B cell (primary cell): ENCODE measurements at regions not wholly inside any gene's neighbourhood (a gene's known extent, or its start where the extent isn't known, plus 50 kb on each side); places are given as distances from the start of the nearest gene placed in this dataset.

Experiments
- ATAC-seq: fragments of 200-7000 bp; cut with Tn5 transposase; one replicate; pipeline ENCODE4 v1.10.0; 2021; ENCODE audit warnings: low read depth, mild to moderate bottlenecking, moderate number of reproducible peaks, moderate library complexity
- CTCF ChIA-PET: fragments of 350-600 bp; sonication (Branson Sonifier 250); formaldehyde crosslinking; loops from one replicate; lab custom pipeline; 2021; ENCODE audit warnings: antibody characterized with exemption, inconsistent platforms; lab: Charles Lee
- POLR2A ChIA-PET: fragments of 350-600 bp; sonication (Branson Sonifier 250); formaldehyde crosslinking; loops from one replicate; lab custom pipeline; 2021; ENCODE audit warnings: antibody characterized with exemption; lab: Charles Lee
- DNase-seq: peaks from one replicate; pipeline ENCODE4 v3.0.0; 2013
- H2AFZ ChIP-seq: 2 replicates; pipeline ENCODE4 v1.6.1; 2012; ENCODE audit warnings: mild to moderate bottlenecking, low read depth, low read length; ENCODE audit not compliant: insufficient read depth, poor library complexity, severe bottlenecking
- H3K27ac ChIP-seq, 2 donors: 1 replicate in 1 of 2; 2 replicates in 1 of 2; pipeline ENCODE4 v1.5.1; 2012 to 2013; ENCODE audit warnings: low read length in 2 of 2, mild to moderate bottlenecking in 2 of 2, moderate library complexity in 1 of 2
- H3K27me3 ChIP-seq, 4 experiments: fragments of 200-600 bp in 1 of 4; sonication (generic) in 1 of 4; replicated peaks in 1 of 4; 1 replicate in 2 of 4; 2 replicates in 2 of 4; pipeline versions ENCODE4 v1.6.1 to v1.7.0; 2013 to 2016; ENCODE audit warnings: low read length in 3 of 4, mild to moderate bottlenecking in 2 of 4, mixed read lengths in 1 of 4, moderate library complexity in 1 of 4; ENCODE audit not compliant: insufficient read depth in 4 of 4, control insufficient read depth in 3 of 4; ENCODE audit errors: control extremely low read depth in 1 of 4
- H3K36me3 ChIP-seq, 2 experiments: replicated peaks in 1 of 2; 1 replicate in 1 of 2; 2 replicates in 1 of 2; pipeline versions ENCODE4 v1.6.1 to v1.7.1; 2013; ENCODE audit warnings: low read length in 1 of 2; ENCODE audit not compliant: insufficient read depth in 2 of 2, control insufficient read depth in 1 of 2; ENCODE audit errors: control extremely low read depth in 1 of 2, extremely low read depth in 1 of 2
- H3K4me1 ChIP-seq, 2 donors: fragments of 200-600 bp in 1 of 2; sonication (generic) in 1 of 2; 1 replicate in 1 of 2; 2 replicates in 1 of 2; pipeline versions ENCODE4 v1.5.1 to v1.6.1; 2013 to 2017; ENCODE audit warnings: low read length in 2 of 2; ENCODE audit not compliant: control insufficient read depth in 2 of 2, insufficient read depth in 2 of 2
- H3K4me2 ChIP-seq: replicated peaks from 2 replicates; pipeline ENCODE3; 2012; ENCODE audit warnings: mild to moderate bottlenecking, low read depth, low read length; ENCODE audit not compliant: poor library complexity, severe bottlenecking
- H3K4me3 ChIP-seq, 5 experiments: fragments of 200-600 bp in 1 of 5; sonication (generic) in 1 of 5; 1 replicate in 3 of 5; 2 replicates in 2 of 5; pipeline versions ENCODE4 v1.5.1 to v1.7.0; 2011 to 2016; ENCODE audit warnings: low read length in 4 of 5, mild to moderate bottlenecking in 4 of 5, low read depth in 2 of 5, control low read depth in 1 of 5, moderate library complexity in 1 of 5; ENCODE audit not compliant: insufficient read depth in 1 of 5; ENCODE audit errors: control extremely low read depth in 1 of 5, extremely low read depth in 1 of 5
- H3K79me2 ChIP-seq: fragments of 200-600 bp; sonication (generic); one replicate; pipeline ENCODE4 v1.6.0; 2016; ENCODE audit warnings: low read length; ENCODE audit not compliant: control insufficient read depth, insufficient read depth
- H3K9ac ChIP-seq: fragments of 200-600 bp; sonication (generic); 2 replicates; pipeline ENCODE4 v1.6.1; 2017; ENCODE audit warnings: mild to moderate bottlenecking, low read length, moderate library complexity
- H3K9me3 ChIP-seq, 3 donors: one replicate each; pipeline versions ENCODE4 v1.6.1 to v1.7.1; 2013; ENCODE audit warnings: low read length in 2 of 3; ENCODE audit not compliant: control insufficient read depth in 2 of 3, insufficient read depth in 1 of 3; ENCODE audit errors: control extremely low read depth in 1 of 3
- H4K20me1 ChIP-seq: 2 replicates; pipeline ENCODE4 v1.6.0; 2012; ENCODE audit warnings: mild to moderate bottlenecking, low read length; ENCODE audit not compliant: insufficient read depth, control insufficient read depth, poor library complexity, severe bottlenecking
- H3K27ac Mint-ChIP-seq: one replicate; pipeline ENCODE4 v1.8.0; 2021; ENCODE audit warnings: mixed read lengths
- H3K27me3 Mint-ChIP-seq: one replicate; pipeline ENCODE4 v1.8.0; 2021; ENCODE audit warnings: mixed read lengths
- H3K4me1 Mint-ChIP-seq: one replicate; pipeline ENCODE4 v1.8.0; 2021; ENCODE audit warnings: mixed read lengths
- H3K4me3 Mint-ChIP-seq: one replicate; pipeline ENCODE4 v1.8.0; 2021; ENCODE audit warnings: mixed read lengths
- H3K9me3 Mint-ChIP-seq: one replicate; pipeline ENCODE4 v1.8.0; 2022; ENCODE audit warnings: mixed read lengths; ENCODE audit not compliant: insufficient read depth
- CTCF ChIP-seq: fragments of 200-600 bp; IDR thresholded peaks from one replicate; pipeline ENCODE4 v1.8.0; 2022; ENCODE audit warnings: antibody characterized with exemption, mild to moderate bottlenecking
- EZH2 ChIP-seq: IDR thresholded peaks from 2 replicates; pipeline ENCODE4 v1.6.1; 2012; ENCODE audit warnings: borderline replicate concordance, low read depth, mild to moderate bottlenecking, moderate library complexity, low read length; ENCODE audit not compliant: insufficient read depth, poor library complexity, severe bottlenecking
- WGBS: methylation state at CpG from one replicate; pipeline ENCODE4 v1.1.5; 2013; ENCODE audit warnings: missing lambda C conversion rate; ENCODE audit not compliant: insufficient coverage; 5-methylcytosine and 5-hydroxymethylcytosine counted together
- intact Hi-C: fragments of 100-400 bp; cut with micrococcal nuclease; formaldehyde crosslinking; loops from one replicate; pipeline ENCODE4 v1.10.0; 2022

DNA sequence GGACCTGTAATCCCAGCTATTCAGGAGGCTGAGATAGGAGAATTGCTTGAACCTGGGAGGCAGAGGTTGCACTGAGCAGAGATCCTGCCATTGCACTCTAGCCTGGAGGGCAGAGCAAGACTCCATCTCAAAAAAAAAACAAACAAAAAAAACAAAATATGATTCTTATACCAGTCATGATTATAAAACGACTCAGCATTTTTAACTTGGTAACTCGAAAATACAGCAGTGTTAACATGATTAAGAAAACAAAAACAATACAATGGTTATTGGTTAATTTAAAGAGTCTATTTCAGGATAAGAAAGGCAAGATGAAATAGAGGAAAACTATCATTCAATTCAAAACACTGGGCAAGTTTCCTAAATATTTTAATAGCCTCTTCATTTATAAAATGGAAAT lies 865.3 kb downstream of the PCDH7 start:
- no peak overlapping the region for H3K9ac ChIP-seq
- Mint-ChIP-seq H3K27ac (no peak overlapping the region), H3K27me3 (no peaks in the 10 kb centered on the region), H3K4me1 (no peaks in the 10 kb centered on the region), H3K4me3 (no peak overlapping the region), H3K9me3 (peaks cover 3% of the 10 kb centered on the region)
- H3K4me2 ChIP-seq = no peak overlapping the region
- no peak overlapping the region for H3K4me3 ChIP-seq
- no peak overlapping the region for H3K27ac ChIP-seq
- TF ChIP-seq CTCF (no peak), EZH2 (no peak)
- H4K20me1 ChIP-seq = no peaks in the 10 kb centered on the region
- ChIA-PET POLR2A (no interaction called here), CTCF (no interaction called here)
- no CpG with 5 or more reads among the region's 2 CpGs for WGBS
- H3K4me1 ChIP-seq = no peaks in the 10 kb centered on the region
- no peaks in the 10 kb centered on the region for H3K9me3 ChIP-seq
- ATAC-seq = no peak
- no peaks in the 10 kb centered on the region for H3K79me2 ChIP-seq
- no peaks in the 10 kb centered on the region for H3K36me3 ChIP-seq
- DNase-seq = no peak
- intact Hi-C loops = no loop called here
- no peak overlapping the region for H2AFZ ChIP-seq
- no peaks in the 10 kb centered on the region for H3K27me3 ChIP-seq

GRCh38 chr4:31592293-31592692 lies 872.1 kb downstream of the PCDH7 start:
- Histone ChIP-seq H2AFZ (no peak overlapping the region), H4K20me1 (no peaks in the 10 kb centered on the region), H3K4me2 (no peak overlapping the region), H3K4me1 (no peaks in the 10 kb centered on the region), H3K4me3 (no peak overlapping the region), H3K9ac (no peak overlapping the region), H3K27me3 (no peaks in the 10 kb centered on the region), H3K9me3 (no peaks in the 10 kb centered on the region), H3K79me2 (no peaks in the 10 kb centered on the region), H3K36me3 (no peaks in the 10 kb centered on the region), H3K27ac (no peak overlapping the region)
- H3K9me3 Mint-ChIP-seq = no peaks in the 10 kb centered on the region
- intact Hi-C loops = no loop called here
- ATAC-seq = no peak
- H3K27me3 Mint-ChIP-seq = no peaks in the 10 kb centered on the region
- WGBS = no CpG with 5 or more reads among the region's 2 CpGs
- TF ChIP-seq CTCF = no peak
- no peak overlapping the region for H3K4me3 Mint-ChIP-seq
- H3K27ac Mint-ChIP-seq = no peak overlapping the region
- DNase-seq = no peak
- H3K4me1 Mint-ChIP-seq = no peaks in the 10 kb centered on the region
- ChIA-PET POLR2A (no interaction called here), CTCF (no interaction called here)
